HCT116 (cell line): ENCODE measurements at regions not wholly inside any gene's neighbourhood (a gene's known extent, or its start where the extent isn't known, plus 50 kb on each side); places are given as distances from the start of the nearest gene placed in this dataset.

ENCODE experiments used
- CEBPB ChIP-seq: IDR thresholded peaks from 2 replicates; pipeline ENCODE4 v1.6.1; 2012; ENCODE audit warnings: low read depth
- CTCF ChIP-seq, 3 experiments: fragments of 200-600 bp in 1 of 3; sonication (generic) in 1 of 3; IDR thresholded peaks in 2 of 3; conservative IDR thresholded peaks in 1 of 3; 2 replicates each; pipeline ENCODE4 v1.5.1; 2012 to 2017; ENCODE audit warnings: low read depth in 2 of 3, low read length in 2 of 3, antibody characterized with exemption in 1 of 3, borderline replicate concordance in 1 of 3, control low read depth in 1 of 3, mild to moderate bottlenecking in 1 of 3, mixed read lengths in 1 of 3, mixed run types in 1 of 3, moderate library complexity in 1 of 3; ENCODE audit not compliant: insufficient read depth in 1 of 3
- EZH2 ChIP-seq: fragments of 200-600 bp; sonication (generic); IDR thresholded peaks from 2 replicates; pipeline ENCODE4 v1.6.1; 2017; ENCODE audit warnings: antibody characterized with exemption, mixed run types
- EZH2phosphoT487 ChIP-seq: fragments of 200-600 bp; IDR thresholded peaks from 2 replicates; pipeline ENCODE4 v1.6.1; 2018; ENCODE audit warnings: antibody characterized with exemption, borderline replicate concordance
- JUND ChIP-seq: IDR thresholded peaks from 2 replicates; pipeline ENCODE4 v1.6.1; 2012
- POLR2A ChIP-seq: IDR thresholded peaks from 2 replicates; pipeline ENCODE4 v1.7.0; 2011; ENCODE audit warnings: borderline replicate concordance; ENCODE audit not compliant: insufficient read depth, insufficient read length; ENCODE audit errors: extremely low read depth
- POLR2AphosphoS5 ChIP-seq: IDR thresholded peaks from 2 replicates; pipeline ENCODE4 v1.6.1; 2011; ENCODE audit warnings: mild to moderate bottlenecking, low read depth, low read length, moderate library complexity
- RAD21 ChIP-seq: IDR thresholded peaks from 2 replicates; pipeline ENCODE4 v1.6.1; 2012; ENCODE audit warnings: low read depth, mild to moderate bottlenecking
- SIN3A ChIP-seq: IDR thresholded peaks from 2 replicates; pipeline ENCODE4 v1.6.1; 2012; ENCODE audit warnings: low read depth
- YY1 ChIP-seq: IDR thresholded peaks from 2 replicates; pipeline ENCODE4 v1.6.1; 2011; ENCODE audit warnings: low read length, low read depth, moderate library complexity, mild to moderate bottlenecking; ENCODE audit not compliant: insufficient replicate concordance; ENCODE audit errors: extremely low read depth
- ZFX ChIP-seq: fragments of 450-650 bp; IDR thresholded peaks from 2 replicates; pipeline ENCODE4 v1.6.1; 2017
- TF ChIP-seq, protein P1 (sequence below): IDR thresholded peaks from 2 replicates; pipeline ENCODE4 v1.6.1; 2012

GRCh38 chr5:59955241-59955640 is 61.7 kb upstream of the PDE4D start:
- TF ChIP-seq CTCF (IDR thresholded peaks at IDR 0.05 in 2 of 3, conservative IDR thresholded peaks at IDR 0.05 in 1 of 3; ENCODE audit: borderline replicate concordance in 1 of 3, insufficient read depth in 1 of 3, low read depth in 2 of 3, low read length in 2 of 3) (no peak), SIN3A (no peak), EZH2 (no peak), EZH2phosphoT487 (no peak), YY1 (no peak), CEBPB (no peak), ZFX (no peak), JUND (no peak), RAD21 (no peak), POLR2A (no peak), POLR2AphosphoS5 (no peak)
- TF ChIP-seq, protein P1, sequence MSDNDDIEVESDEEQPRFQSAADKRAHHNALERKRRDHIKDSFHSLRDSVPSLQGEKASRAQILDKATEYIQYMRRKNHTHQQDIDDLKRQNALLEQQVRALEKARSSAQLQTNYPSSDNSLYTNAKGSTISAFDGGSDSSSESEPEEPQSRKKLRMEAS, result no peak
